ENCODE measurements at regions not wholly inside any gene's neighbourhood (a gene's known extent, or its start where the extent isn't known, plus 50 kb on each side); places are given as distances from the start of the nearest gene placed in this dataset.

GRCh38 chr5:30627945-30628344, 565.5 kb upstream of the CDH6 start:
- DNase-seq (ENCODE audit: low read depth): no peak
- H3K4me3 ChIP-seq (ENCODE audit: control insufficient read depth, low read depth, low read length): no peak overlapping the region
- no peak for TF ChIP-seq CTCF (IDR thresholded peaks at IDR 0.05; ENCODE audit: control insufficient read depth, insufficient read depth, low read depth, low read length, missing control alignments)

- no peak overlapping the region for H3K4me3 ChIP-seq (ENCODE audit: control insufficient read depth, low read depth, low read length)
- no peak for TF ChIP-seq CTCF (IDR thresholded peaks at IDR 0.05; ENCODE audit: control insufficient read depth, insufficient read depth, low read depth, low read length, missing control alignments)
Measured at GRCh38 chr5:30626557-30626956, 566.9 kb upstream of the CDH6 start.

GRCh38 chr5:30620481-30621085, 572.9 kb upstream of the CDH6 start:
- no peak for DNase-seq (ENCODE audit: low read depth)
- no peak overlapping the region for H3K4me3 ChIP-seq (ENCODE audit: control insufficient read depth, low read depth, low read length)
- TF ChIP-seq CTCF (IDR thresholded peaks at IDR 0.05; ENCODE audit: control insufficient read depth, insufficient read depth, low read depth, low read length, missing control alignments): no peak

More at GRCh38 chr5:30626557-30626956, 566.9 kb upstream of the CDH6 start:
- no peak for DNase-seq (ENCODE audit: low read depth)

GRCh38 chr5:30608501-30608900, 585.0 kb upstream of the CDH6 start:
- H3K4me3 ChIP-seq (ENCODE audit: control insufficient read depth, low read depth, low read length): no peak overlapping the region
- DNase-seq (ENCODE audit: low read depth): no peak
- TF ChIP-seq CTCF (IDR thresholded peaks at IDR 0.05; ENCODE audit: control insufficient read depth, insufficient read depth, low read depth, low read length, missing control alignments): no peak

GRCh38 chr5:30607301-30607894, 586.1 kb upstream of the CDH6 start:
- no peak for DNase-seq (ENCODE audit: low read depth)
- TF ChIP-seq CTCF (IDR thresholded peaks at IDR 0.05; ENCODE audit: control insufficient read depth, insufficient read depth, low read depth, low read length, missing control alignments): no peak
- H3K4me3 ChIP-seq (ENCODE audit: control insufficient read depth, low read depth, low read length): no peak overlapping the region

GRCh38 chr5:30605693-30606268, 587.7 kb upstream of the CDH6 start:
- H3K4me3 ChIP-seq (ENCODE audit: control insufficient read depth, low read depth, low read length): no peak overlapping the region
- no peak for DNase-seq (ENCODE audit: low read depth)
- no peak for TF ChIP-seq CTCF (IDR thresholded peaks at IDR 0.05; ENCODE audit: control insufficient read depth, insufficient read depth, low read depth, low read length, missing control alignments)

Data from AG09309 (cell line).